GM04504 (cell line): ENCODE measurements at regions not wholly inside any gene's neighbourhood (a gene's known extent, or its start where the extent isn't known, plus 50 kb on each side); places are given as distances from the start of the nearest gene placed in this dataset.
A peak's percentile ranks its signal among the peaks of the same experiment; 100 is the strongest.

Experiments
- DNase-seq: peaks from one replicate; pipeline ENCODE4 v3.0.0-alpha.2; 2012; ENCODE audit warnings: low read depth

DNA sequence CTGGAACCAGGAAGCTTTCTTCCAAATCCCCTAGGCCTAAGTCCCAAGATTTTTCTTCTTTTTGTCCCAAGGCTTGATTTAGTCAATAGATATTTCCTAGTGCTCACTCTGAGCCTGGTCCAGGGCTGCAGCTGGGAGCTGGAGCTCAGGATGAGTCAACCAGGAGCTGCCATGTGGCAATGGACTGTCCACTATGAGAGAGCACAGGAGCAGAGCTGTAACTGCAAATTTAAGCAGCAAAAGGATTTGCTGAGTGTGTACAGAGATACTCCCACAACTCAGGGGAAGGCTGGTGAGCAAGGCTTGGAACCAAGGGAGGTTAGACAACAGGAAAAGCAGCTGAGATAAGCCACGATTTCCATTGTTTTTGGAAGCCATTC lies 92.1 kb upstream of the CXCL12 start:
- DNase-seq, result peak; percentile 49

DNA sequence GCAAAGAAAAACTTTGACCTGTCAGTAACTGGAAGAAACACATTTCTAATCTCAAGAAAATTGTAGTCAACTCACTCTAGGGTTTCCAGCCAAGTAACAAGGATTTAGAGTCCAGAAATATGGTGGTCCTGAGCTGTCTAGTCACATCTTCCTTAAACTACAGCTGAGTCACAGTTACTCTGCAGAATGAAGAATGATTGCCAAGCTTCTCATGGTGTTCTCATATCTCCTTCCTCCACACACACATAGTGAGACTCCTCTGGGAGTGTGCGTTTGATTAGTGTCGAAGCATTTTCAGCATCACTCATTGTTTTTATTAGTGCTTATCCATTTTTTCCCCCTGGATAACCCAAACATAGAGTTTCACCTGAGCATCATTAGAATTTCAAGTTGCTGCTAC lies 93.1 kb upstream of the CXCL12 start:
- no peak for DNase-seq

DNA sequence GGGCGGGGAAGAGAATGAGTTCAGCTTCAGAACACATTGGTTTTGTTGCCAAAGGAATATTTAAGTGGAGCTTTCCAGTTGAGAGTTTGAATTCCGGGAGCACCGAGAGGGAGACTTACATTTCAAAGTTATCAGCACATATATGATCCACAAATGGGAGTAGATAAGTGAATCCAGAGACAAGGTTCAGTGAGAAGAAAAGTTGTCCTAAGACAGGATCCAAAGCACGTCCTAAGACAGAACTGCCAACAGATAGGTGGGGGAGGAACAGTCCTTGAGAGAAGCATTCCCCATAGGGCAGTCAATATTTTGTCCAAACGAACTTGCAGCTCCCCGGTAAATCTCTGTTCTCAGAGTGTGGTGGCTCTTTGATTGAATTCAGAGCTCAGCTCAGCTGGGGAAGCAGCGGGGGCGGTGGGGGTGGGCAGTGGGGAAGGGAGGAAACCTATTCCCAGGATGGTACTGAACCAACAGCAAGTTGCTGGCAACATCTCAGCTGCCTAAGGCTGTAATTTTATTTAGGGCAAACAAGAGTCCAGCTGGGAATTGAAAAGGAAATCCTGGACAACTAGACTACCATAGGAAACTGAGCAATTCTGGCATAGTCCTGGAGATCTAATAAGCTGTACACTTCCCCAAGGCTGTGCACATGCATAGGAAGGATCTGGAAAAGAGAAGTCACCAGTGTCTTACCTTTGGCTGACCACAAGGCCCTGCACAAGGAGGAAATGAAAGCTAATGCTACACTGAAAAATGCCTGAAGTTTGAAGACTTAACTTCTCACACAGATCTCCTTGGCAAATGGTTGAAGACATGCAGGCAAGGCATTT lies 94.2 kb upstream of the CXCL12 start:
- no peak for DNase-seq

DNA sequence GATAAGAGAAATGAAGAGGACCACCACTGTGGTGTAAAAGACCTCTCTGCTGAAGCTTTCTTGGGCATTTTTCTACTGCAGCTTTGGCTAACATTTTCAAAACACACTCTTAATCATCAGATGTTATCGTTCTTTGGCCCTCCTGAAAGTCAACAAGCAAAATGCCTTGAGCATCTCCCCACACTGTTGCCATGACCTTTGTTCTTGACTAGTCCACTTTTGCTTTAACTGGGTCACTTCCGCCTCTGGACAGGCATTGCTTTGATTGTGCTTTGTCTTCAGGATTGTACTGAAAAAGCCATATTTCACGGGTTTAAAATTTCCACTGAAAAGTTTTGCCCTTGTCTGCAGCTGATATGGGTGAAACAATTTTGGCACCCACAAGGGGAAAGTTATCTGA lies 107.8 kb upstream of the CXCL12 start:
- DNase-seq, result no peak

DNA sequence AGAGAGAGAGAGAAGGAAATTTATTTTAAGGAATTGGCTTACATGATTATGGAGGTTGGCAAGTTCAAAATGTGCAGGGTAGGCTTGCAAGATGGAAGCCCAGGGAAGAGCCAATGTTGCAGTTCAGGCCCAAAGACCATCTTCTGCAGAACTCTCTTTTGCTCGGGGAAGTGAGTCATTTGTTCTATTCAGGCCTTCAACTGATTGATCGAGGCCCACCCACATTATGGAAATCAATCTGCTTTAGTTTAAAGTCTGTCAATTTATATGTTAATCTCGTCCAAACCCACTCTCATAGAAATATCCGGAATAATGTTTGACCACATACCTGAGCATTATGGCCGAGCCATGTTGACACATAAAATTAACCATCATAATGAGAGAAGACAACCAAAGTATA lies 113.3 kb upstream of the CXCL12 start:
- no peak for DNase-seq

DNA sequence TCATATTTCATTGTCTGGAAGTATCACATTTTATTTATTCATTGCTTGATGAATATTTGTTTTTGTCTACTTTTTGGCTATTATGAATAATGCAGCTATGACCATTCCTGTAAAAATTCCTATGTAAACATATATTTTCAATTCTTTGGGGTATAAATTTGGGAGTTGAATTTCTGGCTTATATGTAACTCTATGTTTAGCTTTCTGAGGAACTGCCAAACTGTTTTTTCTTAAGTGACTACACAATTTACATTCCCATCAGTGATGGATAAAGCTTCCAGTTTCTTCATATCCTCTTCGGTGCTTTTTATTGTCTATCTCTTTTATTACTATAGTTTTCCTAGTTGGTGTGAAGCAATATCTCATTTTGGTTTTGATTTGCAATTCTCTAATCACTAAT lies 115.6 kb upstream of the CXCL12 start:
- DNase-seq, result no peak

DNA sequence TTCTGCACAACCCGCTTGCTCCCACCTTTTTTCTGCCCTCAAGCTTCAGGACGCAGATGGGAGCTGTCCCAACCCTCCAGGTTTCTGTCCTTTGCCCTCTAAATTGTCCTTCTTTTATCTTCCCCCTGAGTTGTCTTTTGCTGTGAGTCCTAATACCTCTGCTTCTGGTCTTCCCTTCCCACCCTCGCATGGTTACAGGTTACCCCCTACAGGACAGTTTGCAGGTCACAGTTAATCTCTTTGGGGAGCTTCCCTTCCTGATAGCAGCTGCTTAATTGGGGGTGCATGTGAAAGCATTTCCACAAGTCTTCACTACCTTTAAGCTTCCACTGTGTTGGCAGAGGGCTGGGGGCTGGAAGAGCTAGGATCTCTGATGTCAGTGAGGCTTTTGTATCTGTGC lies 121.5 kb upstream of the CXCL12 start:
- DNase-seq, result no peak

DNA sequence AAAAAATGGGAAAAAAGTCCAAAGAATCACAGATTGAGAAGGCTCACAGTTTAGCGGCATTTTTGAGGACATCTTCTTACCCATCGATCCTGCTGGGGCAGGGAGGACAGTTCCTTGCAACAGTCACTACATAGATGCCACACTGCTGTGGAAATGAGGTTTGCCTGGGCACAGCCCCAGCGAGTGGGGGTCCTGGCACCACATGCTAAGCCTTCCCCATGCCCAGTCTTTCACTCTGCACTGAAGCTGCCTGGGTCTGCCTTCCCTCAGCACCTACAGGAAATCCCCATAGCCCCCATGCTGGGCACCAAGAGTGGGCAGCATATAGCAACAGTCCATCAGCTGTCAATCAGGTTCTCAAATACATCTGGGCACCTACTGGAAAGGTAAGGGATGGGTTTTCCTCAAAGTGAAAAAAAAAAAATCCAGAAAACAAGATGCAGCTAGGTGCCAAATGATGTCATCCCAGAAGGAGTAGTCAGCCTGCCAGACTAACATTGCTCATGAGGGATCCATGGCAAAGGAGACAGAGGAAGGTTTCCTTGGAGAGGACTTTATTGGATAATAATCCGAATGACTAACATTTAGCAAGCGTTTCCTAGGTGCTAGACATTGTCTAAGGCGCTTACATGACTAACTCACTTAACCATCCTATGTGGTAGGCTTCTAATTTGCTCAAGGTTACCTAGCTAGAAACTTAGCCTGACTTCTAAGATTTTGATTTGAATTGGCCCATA lies 125.7 kb upstream of the CXCL12 start:
- DNase-seq, result peak; percentile 74

DNA sequence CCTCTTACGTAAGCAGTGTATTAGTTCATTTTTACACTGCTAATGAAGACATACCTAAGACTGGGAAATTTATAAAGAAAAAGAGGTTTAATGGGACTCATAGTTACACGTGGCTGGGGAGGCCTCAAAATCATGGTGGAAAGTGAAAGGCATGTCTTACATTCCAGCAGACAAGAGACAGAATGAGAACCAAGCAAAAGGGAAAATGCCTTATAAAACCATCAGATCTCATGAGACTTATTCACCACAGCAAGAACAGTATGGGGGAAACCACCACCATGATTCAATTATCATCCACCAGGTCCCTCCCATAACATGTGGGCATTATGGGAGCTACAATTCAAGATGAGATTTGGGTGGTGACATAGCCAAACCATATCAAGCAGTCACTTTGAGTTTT lies 126.3 kb upstream of the CXCL12 start:
- DNase-seq, result no peak

DNA sequence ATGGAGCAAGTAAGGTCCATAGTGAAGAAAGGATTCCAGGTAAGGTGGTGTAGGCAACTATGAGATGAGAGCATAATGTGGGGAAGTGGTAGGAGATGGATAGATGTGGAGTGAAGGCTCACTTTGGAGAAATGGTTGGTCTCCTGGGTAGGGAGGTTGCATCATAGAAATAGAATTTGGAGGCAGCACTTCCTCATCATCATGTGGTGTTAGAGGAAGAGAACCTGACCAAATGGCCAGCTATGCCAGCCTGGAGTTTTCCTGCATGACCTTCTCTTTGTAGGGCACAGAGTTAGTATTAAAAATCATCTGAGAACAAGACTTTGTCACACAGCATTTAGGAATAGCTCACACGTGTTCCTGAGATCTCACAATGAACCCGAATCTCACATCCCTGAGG lies 126.7 kb upstream of the CXCL12 start:
- DNase-seq, result no peak

DNA sequence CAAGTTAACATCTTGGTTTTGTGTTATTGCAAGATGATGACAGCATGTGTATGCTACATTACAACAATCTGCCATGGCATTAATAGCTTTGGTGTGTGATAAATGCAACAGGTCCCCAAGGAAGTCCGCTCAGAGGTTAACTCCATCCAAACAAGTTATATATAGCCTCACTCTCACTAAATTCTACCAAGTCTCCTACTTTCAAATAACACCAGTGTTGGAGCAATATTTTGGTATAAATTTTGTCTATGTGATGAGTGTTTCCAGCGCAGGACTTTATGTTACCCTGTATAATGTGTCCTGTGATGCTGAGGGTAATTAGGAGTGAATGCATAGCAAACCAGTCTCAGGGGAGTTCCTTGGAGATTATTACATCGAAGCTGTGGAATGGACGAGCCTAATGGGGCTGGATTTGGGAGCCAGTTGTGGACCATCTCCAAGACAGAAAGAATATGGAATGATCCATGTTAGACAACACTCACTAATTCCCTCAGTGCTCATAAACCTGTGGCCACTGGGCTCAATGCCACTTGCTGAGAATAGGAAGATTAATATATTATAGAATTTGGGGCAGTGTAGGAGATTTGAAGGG lies 127.6 kb upstream of the CXCL12 start:
- DNase-seq, result no peak

DNA sequence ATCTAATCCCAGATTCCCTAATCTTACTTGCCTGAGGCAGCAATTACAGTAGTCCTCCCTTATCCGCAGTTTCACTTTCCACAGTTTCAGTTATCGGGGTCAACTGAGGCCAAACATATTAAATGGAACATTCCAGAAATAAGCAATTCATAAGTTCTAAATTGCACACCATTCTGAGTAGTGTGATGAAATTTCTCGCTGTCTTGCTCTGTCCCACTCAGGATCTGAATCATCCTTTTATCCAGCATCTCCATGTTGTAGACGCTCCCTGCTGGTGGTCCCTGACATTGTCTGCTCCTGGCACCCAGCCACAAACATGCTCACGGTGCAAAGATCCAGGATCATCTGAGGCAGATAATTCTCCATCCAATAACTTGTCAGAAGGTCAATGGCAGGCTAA lies 128.7 kb upstream of the CXCL12 start:
- DNase-seq, result peak; percentile 42

DNA sequence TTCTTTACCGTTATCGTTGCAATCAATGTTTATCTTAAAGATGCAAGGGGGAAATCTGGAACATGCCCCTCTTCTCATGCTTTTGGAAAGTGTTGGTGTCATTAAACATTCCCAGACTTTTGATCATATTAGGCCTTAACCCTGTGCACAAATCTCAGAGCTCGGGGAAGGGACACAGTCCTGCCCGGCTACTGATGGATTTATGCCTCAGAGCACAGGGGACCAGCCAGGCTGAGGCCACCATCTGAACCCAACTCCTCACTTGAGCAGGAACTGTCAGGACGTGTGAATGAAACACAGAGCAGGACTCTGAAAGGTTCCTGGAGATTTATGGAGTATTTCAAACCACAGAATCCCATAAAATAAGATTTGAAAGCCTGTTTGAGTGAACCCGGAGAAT lies 132.0 kb upstream of the CXCL12 start:
- no peak for DNase-seq

DNA sequence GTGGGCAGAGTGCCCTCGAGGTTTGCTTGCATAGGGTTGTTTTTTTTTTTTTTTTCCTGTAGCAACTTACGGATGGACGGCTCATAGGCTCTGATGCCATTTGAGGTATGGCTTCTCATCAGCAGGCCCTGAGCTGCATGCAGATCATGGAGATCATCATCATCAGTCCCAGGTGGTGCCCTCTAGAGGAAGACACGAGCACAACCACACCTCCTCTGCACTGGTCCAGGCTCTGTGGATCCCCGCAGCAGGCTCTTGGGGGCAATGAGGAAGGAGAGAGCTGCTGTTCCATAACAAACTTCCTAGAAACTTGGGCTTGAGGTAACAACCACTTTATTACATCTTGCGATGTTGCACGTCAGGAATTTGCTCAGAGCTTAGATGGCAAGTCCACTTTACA lies 132.7 kb upstream of the CXCL12 start:
- no peak for DNase-seq

DNA sequence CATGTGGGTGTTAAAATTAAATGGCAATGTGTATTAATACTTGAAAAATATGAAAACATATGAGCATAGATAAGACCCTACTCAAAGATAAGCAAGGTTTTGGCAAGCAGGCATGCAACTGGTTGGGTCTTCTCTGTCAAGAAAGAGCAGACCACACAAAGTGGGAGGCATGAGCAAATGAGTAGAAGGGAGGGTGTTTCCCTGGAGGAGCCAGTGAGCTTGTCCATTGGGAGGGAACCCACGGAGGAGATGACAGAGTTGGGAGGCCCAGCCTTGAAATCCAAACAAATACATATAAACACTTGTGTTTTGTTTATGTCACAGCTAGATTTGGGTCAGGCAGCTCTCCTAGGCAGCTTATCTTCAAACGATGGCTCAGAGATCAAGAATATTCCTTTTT lies 134.5 kb upstream of the CXCL12 start:
- DNase-seq, result no peak

DNA sequence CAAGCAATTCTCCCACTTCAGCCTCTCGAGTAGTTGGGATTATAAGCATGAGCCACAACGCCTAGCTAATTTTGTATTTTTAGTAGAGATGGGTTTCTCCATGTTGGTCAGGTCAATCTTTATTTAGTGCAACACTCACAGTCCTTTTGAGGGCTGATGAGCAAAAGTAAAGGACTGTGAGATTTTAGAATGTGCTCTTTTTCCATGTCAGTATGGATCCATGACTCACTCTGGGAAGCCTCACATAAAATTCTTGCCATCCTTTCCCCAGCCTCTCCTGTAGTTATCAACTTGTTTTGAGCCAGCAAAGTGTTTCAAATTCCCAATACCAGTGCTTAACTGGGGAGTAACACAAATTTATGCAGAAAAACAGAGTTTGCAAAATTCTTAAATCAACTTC lies 135.8 kb upstream of the CXCL12 start:
- DNase-seq, result no peak

DNA sequence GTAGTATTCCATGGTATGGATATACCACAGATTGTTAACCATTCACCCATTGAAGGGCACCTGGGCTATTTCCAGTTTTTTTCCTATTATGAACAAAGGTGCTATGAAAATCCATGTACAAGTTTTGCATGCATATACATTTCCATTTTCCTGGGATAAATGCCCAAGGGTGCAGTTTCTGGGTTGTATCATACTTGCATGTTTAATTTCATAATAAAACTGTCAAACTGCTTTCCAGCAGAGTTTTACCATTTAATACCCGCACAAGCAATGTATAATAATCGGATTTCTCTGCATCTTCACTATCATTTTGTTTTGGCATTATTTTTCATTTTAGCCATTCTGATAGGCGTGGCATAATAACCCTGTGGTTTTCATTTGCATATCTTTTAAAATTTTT lies 154.3 kb upstream of the CXCL12 start:
- DNase-seq, result no peak

DNA sequence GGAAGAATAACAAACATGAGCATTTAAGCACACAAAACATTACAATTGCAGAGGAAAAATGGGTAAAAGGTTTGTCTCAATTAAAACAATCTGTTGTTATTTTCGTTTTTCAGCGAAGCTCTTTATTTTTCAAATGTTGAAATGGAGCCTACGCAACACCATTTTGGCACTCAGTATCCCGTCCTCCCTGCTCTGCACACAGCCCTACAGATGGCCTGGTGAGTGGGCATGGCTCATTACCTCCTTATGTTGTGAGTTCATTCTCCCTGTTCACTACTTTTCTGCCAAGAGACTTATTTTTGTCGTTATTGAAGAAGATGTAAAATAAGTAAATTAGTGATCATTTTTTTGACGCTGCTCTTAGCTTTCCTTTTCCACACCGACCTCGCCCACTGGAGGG lies 167.8 kb upstream of the CXCL12 start:
- DNase-seq, result no peak

DNA sequence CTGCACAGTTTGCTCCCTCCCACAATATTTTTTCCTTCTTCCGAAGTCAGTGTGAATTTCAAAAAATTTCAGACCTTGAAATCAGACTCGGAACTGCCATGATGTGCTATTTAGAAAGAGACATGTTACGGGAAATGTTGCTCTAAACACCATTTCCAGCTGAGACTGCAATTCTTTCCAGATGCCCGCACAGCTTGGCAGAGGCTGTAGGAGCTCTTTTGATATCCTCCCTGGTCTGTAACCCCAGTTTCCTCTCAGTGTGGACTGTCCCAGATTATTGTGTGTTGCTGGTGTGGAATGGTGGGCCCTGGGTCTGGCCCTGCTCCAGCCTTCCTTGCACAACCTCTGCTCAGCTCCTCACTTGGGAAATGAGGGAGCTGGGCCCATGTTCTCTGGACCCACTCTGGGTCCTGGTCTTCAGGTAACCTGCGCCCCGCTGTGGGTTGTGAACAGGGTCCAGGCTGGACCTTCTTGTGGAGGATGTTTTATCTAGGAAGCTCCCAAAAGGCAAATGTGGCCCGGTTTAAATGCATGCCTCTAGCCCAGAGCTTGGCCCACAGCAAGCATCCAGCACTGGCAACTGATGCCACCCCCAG lies 172.8 kb upstream of the CXCL12 start:
- no peak for DNase-seq

DNA sequence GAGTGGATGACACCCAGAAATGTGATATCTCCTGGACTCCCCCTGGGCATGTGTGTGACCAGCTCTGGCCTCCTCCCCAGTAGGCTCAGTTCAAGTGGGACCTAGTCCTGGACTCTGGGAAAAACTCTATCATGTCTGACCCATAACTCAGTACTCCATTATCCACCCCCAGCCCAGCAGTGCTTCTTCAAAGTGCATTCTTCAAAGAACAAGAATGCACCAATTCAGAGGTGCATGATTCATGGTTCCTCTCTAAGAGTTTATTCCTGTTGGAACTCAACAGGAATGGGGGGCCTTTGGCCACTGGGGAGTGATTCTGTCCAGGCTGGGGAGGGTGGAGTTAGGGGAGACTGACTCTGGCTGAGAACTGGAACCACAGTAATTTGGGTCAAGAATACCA lies 173.6 kb upstream of the CXCL12 start:
- no peak for DNase-seq

DNA sequence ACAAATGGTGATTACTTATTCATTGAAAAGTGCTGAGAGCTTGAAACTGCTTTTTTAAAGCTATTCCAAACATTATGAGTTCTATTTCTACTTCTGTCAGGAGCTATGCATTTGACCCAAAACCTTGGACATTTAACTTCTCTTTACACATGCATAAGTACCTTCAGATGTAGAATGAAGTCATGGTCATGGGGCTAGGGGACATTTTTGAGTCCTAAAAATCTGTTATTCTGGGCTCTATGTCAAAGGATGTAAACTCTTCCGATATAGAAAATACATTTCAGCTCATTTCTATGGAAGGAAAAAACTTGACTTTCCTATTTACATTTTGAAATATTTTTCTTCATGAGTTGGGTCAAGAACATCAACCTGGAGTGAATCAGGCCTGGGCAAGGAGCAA lies 179.5 kb upstream of the CXCL12 start:
- no peak for DNase-seq

DNA sequence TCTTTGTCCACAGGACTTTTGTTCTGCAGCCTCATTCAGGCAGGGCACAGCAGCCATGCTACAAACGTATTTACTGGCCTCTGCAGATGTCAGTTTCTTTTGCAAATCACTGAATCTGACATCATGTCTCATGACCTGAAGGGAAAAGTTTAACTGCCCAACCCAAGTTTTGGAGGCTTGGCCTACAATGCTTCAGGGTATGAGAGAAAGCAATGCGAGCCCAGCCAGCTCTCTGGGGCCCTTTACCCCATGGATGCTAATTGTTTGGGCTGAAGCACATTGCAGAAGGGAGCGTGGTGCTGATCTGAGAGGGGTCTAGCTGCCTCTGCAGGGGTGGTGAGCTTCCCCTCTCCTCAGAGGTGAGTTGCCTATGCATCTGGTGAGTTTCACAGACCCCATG lies 179.9 kb upstream of the CXCL12 start:
- DNase-seq, result no peak

DNA sequence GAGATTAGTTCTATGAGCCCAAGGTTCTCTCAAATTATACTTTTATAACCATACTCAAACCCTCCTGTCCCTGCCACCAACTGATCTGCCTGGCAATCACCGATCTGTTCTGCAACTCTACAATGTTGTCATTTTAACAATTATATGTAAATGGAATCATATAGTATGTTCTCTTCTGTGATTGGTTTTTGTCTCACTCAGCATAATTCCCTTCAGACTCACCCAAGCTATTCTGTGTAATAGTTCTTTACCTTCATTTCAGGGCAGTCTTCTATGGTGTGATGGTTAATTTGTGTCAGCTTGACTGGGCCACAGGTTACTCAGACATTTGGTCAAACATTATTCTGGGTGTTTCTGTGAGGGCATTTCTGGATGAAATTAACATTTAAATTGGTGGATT lies 181.9 kb upstream of the CXCL12 start:
- no peak for DNase-seq
